GM12878 (cell line): ENCODE measurements at regions not wholly inside any gene's neighbourhood (a gene's known extent, or its start where the extent isn't known, plus 50 kb on each side); places are given as distances from the start of the nearest gene placed in this dataset.

Source experiments
- ATAC-seq: fragments of 200-7000 bp; cut with Tn5 transposase; 3 replicates; pipeline ENCODE4 v1.9.1; 2020; ENCODE audit warnings: mild to moderate bottlenecking, moderate library complexity
- BruUV-seq: library from RNA; stranded (reverse); fragments of 400-500 nt; replicated peaks from 2 replicates; lab custom pipeline; 2021; lab: Mats Ljungman, UMichigan
- CTCF ChIA-PET: fragments of 300-600 bp; sonication (Branson Sonifier 250); formaldehyde crosslinking; extraction: SDS; loops from one replicate; lab custom pipeline; 2021; ENCODE audit warnings: inconsistent platforms; lab: Yijun Ruan, JAX
- POLR2A ChIA-PET: fragments of 350-600 bp; formaldehyde crosslinking; extraction: SDS; loops from one replicate; lab custom pipeline; 2021; ENCODE audit warnings: inconsistent platforms; lab: Charles Lee
- RAD21 ChIA-PET: fragments of 300-600 bp; sonication (Branson Sonifier 250); formaldehyde crosslinking; loops from one replicate; lab custom pipeline; 2023; ENCODE audit warnings: antibody characterized with exemption; ENCODE audit not compliant: unreplicated experiment; lab: Charles Lee
- SMC1A ChIA-PET: fragments of 300-600 bp; sonication (Branson Sonifier 250); formaldehyde crosslinking; loops from one replicate; lab custom pipeline; 2023; ENCODE audit not compliant: unreplicated experiment, uncharacterized antibody; lab: Charles Lee
- DNase-seq: peaks from one replicate; pipeline ENCODE4 v3.0.0-alpha.2; 2011; ENCODE audit warnings: low read depth, low spot score
- FAIRE-seq: peaks from 3 replicates; lab custom pipeline; 2011; peaks lifted over from hg19 to GRCh38; lab: Jason Lieb, UNC
- H2AFZ ChIP-seq: 2 replicates; pipeline ENCODE4 v1.6.0; 2011; ENCODE audit warnings: low read depth, low read length, control low read depth; ENCODE audit not compliant: control insufficient read depth
- H3K27ac ChIP-seq: 2 replicates; pipeline ENCODE4 v1.5.1; 2011; ENCODE audit warnings: control low read depth; ENCODE audit not compliant: control insufficient read depth, insufficient read depth
- H3K27me3 ChIP-seq, 2 experiments: replicated peaks in 1 of 2; 2 replicates each; pipeline versions ENCODE4 v1.6.0 to v1.6.1; 2011; ENCODE audit warnings: low read length in 1 of 2; ENCODE audit not compliant: control insufficient read depth in 2 of 2, insufficient read depth in 2 of 2
- H3K36me3 ChIP-seq, 2 experiments: 2 replicates each; pipeline ENCODE4 v1.5.1; 2011; ENCODE audit warnings: low read length in 1 of 2; ENCODE audit not compliant: control insufficient read depth in 2 of 2, insufficient read depth in 2 of 2
- H3K4me1 ChIP-seq: 2 replicates; pipeline ENCODE4 v1.6.1; 2011; ENCODE audit warnings: mild to moderate bottlenecking, low read length, moderate library complexity, mixed read lengths; ENCODE audit not compliant: control insufficient read depth, insufficient read depth
- H3K4me2 ChIP-seq: 2 replicates; pipeline ENCODE4 v1.6.0; 2011; ENCODE audit warnings: control low read depth; ENCODE audit not compliant: control insufficient read depth, insufficient read depth
- H3K4me3 ChIP-seq: fragments of 200-600 bp; sonication (generic); 2 replicates; pipeline ENCODE4 v1.5.1; 2016
- H3K79me2 ChIP-seq: 2 replicates; pipeline ENCODE4 v1.6.0; 2011; ENCODE audit warnings: low read length; ENCODE audit not compliant: control insufficient read depth, insufficient read depth
- H3K9ac ChIP-seq: 2 replicates; pipeline ENCODE4 v1.8.0; 2011; ENCODE audit warnings: low read length, control low read depth, mixed read lengths; ENCODE audit not compliant: control insufficient read depth, insufficient read depth
- H3K9me3 ChIP-seq: replicated peaks from 3 replicates; pipeline ENCODE4 v1.5.1; 2011; ENCODE audit warnings: mild to moderate bottlenecking, low read length; ENCODE audit not compliant: control insufficient read depth, insufficient read depth
- H4K20me1 ChIP-seq: 2 replicates; pipeline ENCODE4 v1.6.0; 2011; ENCODE audit not compliant: control insufficient read depth, insufficient read depth
- ATF3 ChIP-seq: IDR thresholded peaks from 2 replicates; pipeline ENCODE4 v1.6.1; 2011; ENCODE audit warnings: low read depth, mild to moderate bottlenecking, low read length, moderate library complexity, borderline replicate concordance; ENCODE audit errors: extremely low read depth
- BHLHE40 ChIP-seq, 2 experiments: fragments of 450-650 bp in 1 of 2; IDR thresholded peaks; 2 replicates each; pipeline ENCODE4 v1.6.1; 2011 to 2017; ENCODE audit warnings: low read depth in 2 of 2, borderline replicate concordance in 1 of 2, improper control_type of control experiment in 1 of 2, low read length in 1 of 2, mild to moderate bottlenecking in 1 of 2
- CEBPB ChIP-seq, 2 experiments: fragments of 150-350 bp in 1 of 2; IDR thresholded peaks; 2 replicates each; pipeline ENCODE4 v1.6.1; 2012 to 2014; ENCODE audit warnings: low read depth in 2 of 2, low read length in 2 of 2, borderline replicate concordance in 1 of 2, inconsistent platforms in 1 of 2
- CHD2 ChIP-seq: IDR thresholded peaks from 2 replicates; pipeline ENCODE4 v1.6.1; 2011; ENCODE audit warnings: low read depth, low read length, improper control_type of control experiment, borderline replicate concordance
- EGR1 ChIP-seq, 2 experiments: IDR thresholded peaks; 1 replicate in 1 of 2; 2 replicates in 1 of 2; pipeline ENCODE4 v1.6.1; 2011 to 2012; ENCODE audit warnings: low read depth in 2 of 2, low read length in 2 of 2, borderline replicate concordance in 1 of 2, mild to moderate bottlenecking in 1 of 2, moderate library complexity in 1 of 2
- GATAD2B ChIP-seq: fragments of 450-650 bp; conservative IDR thresholded peaks from 2 replicates; pipeline ENCODE4 v1.6.1; 2017; ENCODE audit warnings: low read depth, mild to moderate bottlenecking, moderate library complexity
- RUNX3 ChIP-seq: IDR thresholded peaks from 2 replicates; pipeline ENCODE4 v1.6.1; 2012; ENCODE audit warnings: low read length, inconsistent platforms
- SMAD5 ChIP-seq: IDR thresholded peaks from 2 replicates; pipeline ENCODE4 v1.6.1; 2016; ENCODE audit warnings: antibody characterized with exemption, low read depth
- SUPT20H ChIP-seq: IDR thresholded peaks from 2 replicates; pipeline ENCODE4 v1.6.1; 2011; ENCODE audit warnings: low read depth, mild to moderate bottlenecking, low read length, moderate library complexity, borderline replicate concordance; ENCODE audit not compliant: control insufficient read depth
- TARDBP ChIP-seq: IDR thresholded peaks from 2 replicates; pipeline ENCODE4 v1.6.1; 2016; ENCODE audit warnings: borderline replicate concordance
- WGBS: methylation state at CpG from one replicate; pipeline ENCODE4 v1.1.6; 2016; ENCODE audit warnings: low lambda C conversion rate; ENCODE audit not compliant: insufficient replicate concordance, insufficient coverage; ENCODE audit errors: missing lambda C conversion rate; 5-methylcytosine and 5-hydroxymethylcytosine counted together
- in situ Hi-C: fragments of 300-500 bp; cut with MboI; formaldehyde crosslinking; loops from 9 replicates; pipeline ENCODE4 v1.14.3; 2018; ENCODE audit warnings: mixed read lengths
- intact Hi-C: fragments of 100-400 bp; cut with micrococcal nuclease; formaldehyde crosslinking; loops from one replicate; pipeline ENCODE4 v1.14.2; 2022; ENCODE audit not compliant: unreplicated experiment

DNA sequence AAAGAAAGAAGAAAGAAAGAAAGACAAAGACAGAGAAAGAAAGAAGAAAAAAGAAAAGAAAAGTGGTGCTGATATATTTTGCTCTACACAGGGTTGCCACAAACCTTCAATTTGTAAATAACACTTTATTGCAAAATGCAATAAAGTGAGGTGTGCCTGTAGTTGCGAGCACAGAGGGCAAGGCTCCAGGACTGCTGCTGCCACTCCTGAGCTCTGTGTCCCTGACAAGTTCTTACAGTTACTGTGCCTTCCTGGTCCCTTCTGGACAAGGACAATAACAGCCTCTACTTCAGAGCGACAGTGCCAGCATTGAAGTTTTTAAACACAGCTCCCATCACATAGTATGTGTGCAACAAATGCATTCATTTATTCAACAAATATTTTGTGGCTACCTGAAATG is 148.1 kb downstream of the AXIN2 start (continued):
- TF ChIP-seq EGR1 (IDR thresholded peaks at IDR 0.05; ENCODE audit: borderline replicate concordance in 1 of 2, low read depth in 2 of 2, low read length in 2 of 2): no peak
- TF ChIP-seq TARDBP: no peak

GRCh38 chr17:65409381-65409780 is 152.1 kb downstream of the AXIN2 start:
- H3K36me3 ChIP-seq: no peaks in the 10 kb centered on the region
- H3K9ac ChIP-seq: no peak overlapping the region
- no TSS peak for BruUV-seq
- TF ChIP-seq GATAD2B (no peak), ATF3 (no peak), CEBPB (IDR thresholded peaks at IDR 0.05; ENCODE audit: borderline replicate concordance in 1 of 2, low read depth in 2 of 2, low read length in 2 of 2) (no peak)
- no peak for FAIRE-seq
- H3K4me3 ChIP-seq: no peak overlapping the region
- WGBS: 0% methylated on average over 1 of the region's 1 CpG
- H3K27me3 ChIP-seq: no peaks in the 10 kb centered on the region
- in situ Hi-C loops (no loop called here), intact Hi-C loops (no loop called here)
- no peak for ATAC-seq
- no peak for DNase-seq
- no peaks in the 10 kb centered on the region for H3K79me2 ChIP-seq
- ChIA-PET SMC1A (no interaction called here), RAD21 (no interaction called here), POLR2A (no interaction called here), CTCF (no interaction called here)
- H3K27ac ChIP-seq: no peak overlapping the region
- H3K9me3 ChIP-seq: no peaks in the 10 kb centered on the region
- H2AFZ ChIP-seq: no peak overlapping the region
- no peaks in the 10 kb centered on the region for H4K20me1 ChIP-seq
- no peaks in the 10 kb centered on the region for H3K4me1 ChIP-seq
- no peak overlapping the region for H3K4me2 ChIP-seq

DNA sequence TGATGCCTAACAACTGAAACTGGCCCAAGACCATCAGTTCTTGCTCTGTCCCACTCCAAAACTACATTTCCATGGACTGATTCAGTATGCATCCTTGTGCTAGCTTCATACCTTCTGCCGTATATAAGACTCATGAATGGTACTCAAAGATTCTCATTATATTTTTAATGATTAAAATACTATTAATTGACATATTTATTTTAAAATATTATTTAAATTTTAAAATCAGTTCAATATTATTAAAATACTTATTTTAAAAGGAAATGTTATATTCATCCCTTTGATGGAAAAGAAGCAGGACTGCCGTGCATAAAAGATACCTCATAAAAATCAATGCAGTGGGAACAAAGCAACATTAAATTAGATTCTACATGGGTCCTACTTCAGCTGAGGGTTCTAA is 153.4 kb downstream of the AXIN2 start:
- no peaks in the 10 kb centered on the region for H3K27me3 ChIP-seq
- in situ Hi-C loops: no loop called here
- H4K20me1 ChIP-seq: no peaks in the 10 kb centered on the region
- no peaks in the 10 kb centered on the region for H3K36me3 ChIP-seq
- no peaks in the 10 kb centered on the region for H3K9me3 ChIP-seq
- H3K4me1 ChIP-seq: no peaks in the 10 kb centered on the region
- WGBS: 20% methylated on average over 2 of the region's 2 CpGs
- ChIA-PET CTCF (no interaction called here), RAD21 (no interaction called here), POLR2A (no interaction called here), SMC1A (no interaction called here)
- FAIRE-seq: no peak
- H3K79me2 ChIP-seq: no peaks in the 10 kb centered on the region
- H3K9ac ChIP-seq: no peak overlapping the region
- no peak for DNase-seq
- H3K27ac ChIP-seq: no peak overlapping the region
- ATAC-seq: no peak
- TF ChIP-seq RUNX3 (no peak), SMAD5 (no peak), CHD2 (no peak), BHLHE40 (IDR thresholded peaks at IDR 0.05; ENCODE audit: borderline replicate concordance in 1 of 2, low read depth in 2 of 2, low read length in 1 of 2) (no peak), SUPT20H (no peak)
- no peak overlapping the region for H3K4me2 ChIP-seq
- H2AFZ ChIP-seq: no peak overlapping the region
- no peak overlapping the region for H3K4me3 ChIP-seq
- BruUV-seq: no TSS peak
- intact Hi-C loops: no loop called here
